22Rv1 (cell line): ENCODE measurements at regions not wholly inside any gene's neighbourhood (a gene's known extent, or its start where the extent isn't known, plus 50 kb on each side); places are given as distances from the start of the nearest gene placed in this dataset.

Experiments used
- CTCF ChIP-seq: fragments of 450-650 bp; IDR thresholded peaks from 2 replicates; pipeline ENCODE4 v1.5.1; 2017; ENCODE audit warnings: mild to moderate bottlenecking
- ZFX ChIP-seq: fragments of 450-650 bp; IDR thresholded peaks from 2 replicates; pipeline ENCODE4 v1.6.1; 2017; ENCODE audit warnings: antibody characterized with exemption, borderline replicate concordance

DNA sequence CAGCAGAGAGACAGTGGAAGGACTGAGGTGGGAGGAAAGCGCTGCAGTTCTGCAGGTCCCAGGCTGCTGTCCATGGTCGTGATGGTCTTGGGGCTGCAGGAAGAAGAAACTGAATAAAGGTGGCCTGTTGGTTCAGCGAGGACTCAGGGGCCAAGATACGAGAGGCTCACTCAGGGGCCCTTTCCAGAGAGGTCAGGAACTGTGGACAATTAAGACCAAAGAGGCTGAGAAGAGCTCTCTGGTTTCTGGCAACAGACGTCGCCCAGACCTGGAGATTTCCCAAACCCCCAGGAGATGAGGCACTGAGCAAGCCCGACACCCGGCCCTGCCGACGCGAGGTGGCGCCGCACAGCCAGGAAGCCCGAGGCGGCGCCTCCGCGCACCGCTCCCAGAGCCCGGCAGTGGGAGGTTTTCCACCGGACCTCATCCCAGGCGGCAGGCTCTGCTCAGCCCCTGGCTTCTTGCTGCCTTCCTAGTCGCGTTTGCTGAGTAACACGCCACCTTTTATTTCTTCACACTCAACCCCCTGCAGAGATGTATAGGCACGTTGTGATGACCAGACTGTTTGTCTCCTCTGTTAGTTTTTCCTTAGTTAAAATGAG, 56.4 kb upstream of the ARRDC4 start:
- TF ChIP-seq CTCF (peak; percentile 91), ZFX (no peak)
